ENCODE measurements at regions not wholly inside any gene's neighbourhood (a gene's known extent, or its start where the extent isn't known, plus 50 kb on each side); places are given as distances from the start of the nearest gene placed in this dataset.
"Not testable (repeated sequence)": the region's sequence is repeated elsewhere in the genome, so short reads cannot be mapped to it uniquely, and the experiment has no call there.

GRCh38 chrX:122238801-122239200, 945.3 kb upstream of the GRIA3 start:
- DNase-seq, result no peak

- no peak for DNase-seq
These were observed 942.1 kb upstream of the GRIA3 start for GRCh38 chrX:122241959-122242358.

- no peak for DNase-seq
These were observed 940.0 kb upstream of the GRIA3 start for GRCh38 chrX:122244080-122244479.

GRCh38 chrX:122245175-122245574, 938.9 kb upstream of the GRIA3 start:
- DNase-seq, result no peak

GRCh38 chrX:122245943-122246342, 938.1 kb upstream of the GRIA3 start:
- DNase-seq, result no peak

- DNase-seq, result no peak
These were observed 937.1 kb upstream of the GRIA3 start for GRCh38 chrX:122246937-122247336.

GRCh38 chrX:122248681-122249080, 935.4 kb upstream of the GRIA3 start:
- no peak for DNase-seq

GRCh38 chrX:122252454-122252853, 931.6 kb upstream of the GRIA3 start:
- DNase-seq, result no peak

GRCh38 chrX:122268353-122268752, 915.7 kb upstream of the GRIA3 start:
- DNase-seq, result no peak

- no peak for DNase-seq
These were observed 914.8 kb upstream of the GRIA3 start for GRCh38 chrX:122269243-122269781.

GRCh38 chrX:122270809-122271494, 913.1 kb upstream of the GRIA3 start:
- DNase-seq, result no peak

GRCh38 chrX:122272011-122272410, 912.1 kb upstream of the GRIA3 start:
- no peak for DNase-seq

GRCh38 chrX:122279746-122280145, 904.3 kb upstream of the GRIA3 start:
- no peak for DNase-seq

GRCh38 chrX:122299822-122300221, 884.3 kb upstream of the GRIA3 start:
- not testable (repeated sequence) for DNase-seq

GRCh38 chrX:122301491-122301890, 882.6 kb upstream of the GRIA3 start:
- no peak for DNase-seq

GRCh38 chrX:122303761-122304160, 880.3 kb upstream of the GRIA3 start:
- DNase-seq, result no peak

- DNase-seq, result no peak
These were observed 839.3 kb upstream of the GRIA3 start for GRCh38 chrX:122344816-122345215.

GRCh38 chrX:122363112-122363795, 820.8 kb upstream of the GRIA3 start:
- DNase-seq, result no peak

- not testable (repeated sequence) for DNase-seq
These were observed 808.5 kb upstream of the GRIA3 start for GRCh38 chrX:122375533-122375932.

- DNase-seq, result no peak
These were observed 795.1 kb upstream of the GRIA3 start for GRCh38 chrX:122389005-122389404.

- no peak for DNase-seq
These were observed 765.3 kb upstream of the GRIA3 start for GRCh38 chrX:122418758-122419157.

GRCh38 chrX:122421434-122422121, 762.5 kb upstream of the GRIA3 start:
- DNase-seq, result no peak

GRCh38 chrX:122422547-122422946, 761.5 kb upstream of the GRIA3 start:
- DNase-seq, result no peak

GRCh38 chrX:122434942-122435341, 749.1 kb upstream of the GRIA3 start:
- no peak for DNase-seq

Data from CD4-positive, alpha-beta T cell treated with Interleukin-17A for 1 hour (primary cell).